ENCODE measurements at regions not wholly inside any gene's neighbourhood (a gene's known extent, or its start where the extent isn't known, plus 50 kb on each side); places are given as distances from the start of the nearest gene placed in this dataset.

DNA sequence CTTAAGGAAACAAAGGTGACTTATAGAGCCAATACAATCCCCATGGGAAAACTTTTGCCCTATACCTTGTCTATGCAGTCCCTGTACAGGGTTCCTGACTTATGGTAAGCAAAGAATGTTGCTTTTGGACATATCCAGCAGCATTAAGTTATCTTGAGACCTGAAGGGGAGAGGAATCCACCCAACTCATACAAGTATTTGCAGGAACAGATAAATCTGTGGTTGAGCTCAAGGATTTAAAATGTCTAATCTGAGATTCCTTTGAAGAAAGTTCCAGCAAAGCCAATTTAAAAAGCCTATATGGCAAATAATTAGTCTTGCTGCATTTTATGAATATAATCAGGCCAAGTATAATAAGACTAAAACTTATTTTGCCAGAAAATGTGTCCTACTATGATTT lies 739.5 kb upstream of the CDH2 start:
- Histone ChIP-seq H3K4me3 (no peak overlapping the region), H3K36me3 (ENCODE audit: low read depth) (no peaks in the 10 kb centered on the region), H3K4me1 (ENCODE audit: low read depth) (no peaks in the 10 kb centered on the region), H3K9me3 (peaks cover 24% of the 10 kb centered on the region)
- intact Hi-C loops (cut with DNase I, micrococcal nuclease): no loop called here
- ATAC-seq: no peak
- no peak for DNase-seq
- TF ChIP-seq, protein P1, sequence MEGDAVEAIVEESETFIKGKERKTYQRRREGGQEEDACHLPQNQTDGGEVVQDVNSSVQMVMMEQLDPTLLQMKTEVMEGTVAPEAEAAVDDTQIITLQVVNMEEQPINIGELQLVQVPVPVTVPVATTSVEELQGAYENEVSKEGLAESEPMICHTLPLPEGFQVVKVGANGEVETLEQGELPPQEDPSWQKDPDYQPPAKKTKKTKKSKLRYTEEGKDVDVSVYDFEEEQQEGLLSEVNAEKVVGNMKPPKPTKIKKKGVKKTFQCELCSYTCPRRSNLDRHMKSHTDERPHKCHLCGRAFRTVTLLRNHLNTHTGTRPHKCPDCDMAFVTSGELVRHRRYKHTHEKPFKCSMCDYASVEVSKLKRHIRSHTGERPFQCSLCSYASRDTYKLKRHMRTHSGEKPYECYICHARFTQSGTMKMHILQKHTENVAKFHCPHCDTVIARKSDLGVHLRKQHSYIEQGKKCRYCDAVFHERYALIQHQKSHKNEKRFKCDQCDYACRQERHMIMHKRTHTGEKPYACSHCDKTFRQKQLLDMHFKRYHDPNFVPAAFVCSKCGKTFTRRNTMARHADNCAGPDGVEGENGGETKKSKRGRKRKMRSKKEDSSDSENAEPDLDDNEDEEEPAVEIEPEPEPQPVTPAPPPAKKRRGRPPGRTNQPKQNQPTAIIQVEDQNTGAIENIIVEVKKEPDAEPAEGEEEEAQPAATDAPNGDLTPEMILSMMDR (IDR thresholded peaks at IDR 0.05): no peak

DNA sequence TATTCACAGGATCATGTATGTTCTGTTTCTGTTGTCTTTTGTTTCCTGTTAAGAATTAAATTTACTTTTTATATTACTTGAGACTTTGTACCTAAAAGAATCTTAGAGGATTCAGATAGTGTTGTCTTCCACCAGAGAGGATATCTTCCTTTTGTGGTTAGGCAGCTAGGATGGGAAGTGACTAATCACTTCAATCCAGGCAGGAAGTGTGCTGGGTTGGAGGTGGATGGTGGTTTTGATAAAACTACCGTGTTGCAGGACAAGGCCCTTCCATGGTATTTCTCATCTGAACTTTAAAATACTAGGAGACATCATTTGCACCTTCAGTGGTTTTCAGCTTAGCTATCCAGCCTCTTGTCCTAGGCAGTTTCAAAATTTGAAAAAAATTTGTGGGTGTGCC lies 728.6 kb upstream of the CDH2 start:
- no peaks in the 10 kb centered on the region for H3K4me1 ChIP-seq (ENCODE audit: low read depth)
- ATAC-seq (no peak), DNase-seq (no peak)
- intact Hi-C loops (cut with DNase I, micrococcal nuclease): no loop called here
- H3K9me3 ChIP-seq: peaks cover 30% of the 10 kb centered on the region
- no peak overlapping the region for H3K4me3 ChIP-seq
- no peaks in the 10 kb centered on the region for H3K36me3 ChIP-seq (ENCODE audit: low read depth)
- TF ChIP-seq, protein P1 (IDR thresholded peaks at IDR 0.05): no peak

DNA sequence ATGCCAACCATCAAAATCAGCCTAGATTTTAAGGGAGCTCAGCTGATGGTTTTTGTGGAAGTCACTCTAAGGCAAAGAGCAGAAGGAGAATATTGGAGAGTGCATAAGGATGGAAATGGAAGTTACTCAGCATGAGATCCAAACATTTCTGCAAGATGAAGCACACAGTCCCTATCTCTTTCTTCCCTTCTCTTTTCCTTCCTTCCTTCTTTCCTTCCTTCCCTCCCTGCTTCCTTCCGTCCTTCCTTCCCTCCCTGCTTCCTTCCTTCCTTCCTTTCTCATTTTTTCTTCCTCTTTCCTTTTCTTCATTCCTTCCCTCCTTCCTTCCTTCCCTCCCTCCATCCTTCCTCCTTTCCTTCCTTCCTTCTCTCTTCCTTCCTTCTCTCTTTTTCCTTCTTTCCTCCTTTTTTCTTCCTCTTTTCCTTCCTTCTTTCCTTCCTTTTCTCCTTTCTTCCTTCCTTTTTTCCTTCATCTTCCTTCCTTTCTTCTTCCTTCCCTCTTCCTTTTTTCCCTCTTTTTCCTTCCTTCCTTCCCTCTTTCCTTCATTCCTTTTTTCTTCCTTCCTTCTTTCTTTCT lies 727.9 kb upstream of the CDH2 start:
- ATAC-seq (no peak), DNase-seq (no peak)
- Histone ChIP-seq H3K9me3 (peaks cover 23% of the 10 kb centered on the region), H3K4me1 (ENCODE audit: low read depth) (no peaks in the 10 kb centered on the region), H3K4me3 (no peak overlapping the region), H3K36me3 (ENCODE audit: low read depth) (no peaks in the 10 kb centered on the region)
- intact Hi-C loops (cut with DNase I, micrococcal nuclease): no loop called here
- TF ChIP-seq, protein P1 (IDR thresholded peaks at IDR 0.05): no peak

DNA sequence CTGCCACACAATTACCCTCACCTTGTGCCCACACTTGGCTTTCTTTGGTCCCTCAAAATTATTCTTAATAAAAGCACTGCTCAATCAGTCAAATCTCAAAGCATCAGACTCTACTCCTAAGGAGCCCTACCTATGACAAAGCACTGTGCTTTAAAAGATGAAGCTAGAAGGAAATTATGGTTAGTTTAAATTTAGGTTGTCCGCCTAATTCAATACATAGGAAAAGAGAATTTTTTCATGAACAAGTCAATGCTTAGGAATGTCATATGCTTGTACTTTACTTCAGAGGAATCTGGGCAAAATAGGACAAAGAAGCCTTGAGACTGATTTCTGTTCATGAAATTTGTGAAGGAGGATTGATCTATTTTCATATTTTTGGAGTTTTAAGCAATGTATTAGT lies 726.4 kb upstream of the CDH2 start:
- intact Hi-C loops (cut with DNase I, micrococcal nuclease): no loop called here
- TF ChIP-seq, protein P1 (IDR thresholded peaks at IDR 0.05): no peak
- ATAC-seq (no peak), DNase-seq (no peak)
- no peaks in the 10 kb centered on the region for H3K36me3 ChIP-seq (ENCODE audit: low read depth)
- H3K4me3 ChIP-seq: no peak overlapping the region
- no peaks in the 10 kb centered on the region for H3K4me1 ChIP-seq (ENCODE audit: low read depth)
- H3K9me3 ChIP-seq: peaks cover 23% of the 10 kb centered on the region

DNA sequence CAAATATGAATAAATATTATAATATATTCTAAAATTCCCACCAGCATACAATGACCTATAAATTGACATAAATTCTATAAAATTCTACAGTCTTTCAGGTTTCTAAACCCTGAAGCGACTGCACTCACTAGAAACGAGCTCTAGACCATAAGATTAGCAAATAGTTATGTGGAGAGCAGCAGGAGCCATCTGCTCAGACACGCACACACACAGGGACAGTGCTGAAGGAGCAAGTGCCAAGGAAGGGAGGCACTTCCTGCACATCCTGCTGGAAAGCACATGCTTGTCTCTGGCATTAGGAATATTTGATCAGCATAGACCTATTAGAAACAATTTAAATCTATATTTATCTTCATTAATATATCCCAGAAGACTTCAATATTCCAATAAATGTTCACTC lies 713.9 kb upstream of the CDH2 start:
- ATAC-seq (no peak), DNase-seq (no peak)
- no peaks in the 10 kb centered on the region for H3K36me3 ChIP-seq (ENCODE audit: low read depth)
- TF ChIP-seq, protein P1 (IDR thresholded peaks at IDR 0.05): no peak
- intact Hi-C loops (cut with DNase I, micrococcal nuclease): no loop called here
- no peaks in the 10 kb centered on the region for H3K4me1 ChIP-seq (ENCODE audit: low read depth)
- H3K9me3 ChIP-seq: peaks cover 42% of the 10 kb centered on the region
- H3K4me3 ChIP-seq: no peak overlapping the region

DNA sequence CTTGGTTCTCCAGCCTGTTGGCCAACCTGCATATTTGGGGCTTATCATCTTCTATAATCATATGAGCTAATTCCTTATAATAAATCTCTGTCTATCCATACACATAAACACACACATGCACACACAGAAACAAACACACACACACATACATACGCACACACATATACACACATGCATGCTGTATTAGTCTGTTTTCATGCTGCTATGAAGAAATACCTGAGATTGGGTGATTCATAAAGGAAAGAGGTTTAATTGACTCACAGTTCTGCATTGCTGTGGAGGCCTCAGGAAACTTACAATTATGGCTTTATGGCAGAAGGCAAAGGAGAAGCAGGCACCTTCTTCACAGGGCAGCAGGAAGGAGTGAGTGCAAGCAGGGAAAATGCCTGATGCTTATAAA lies 707.4 kb upstream of the CDH2 start:
- TF ChIP-seq, protein P1 (IDR thresholded peaks at IDR 0.05): no peak
- Histone ChIP-seq H3K4me1 (ENCODE audit: low read depth) (no peaks in the 10 kb centered on the region), H3K36me3 (ENCODE audit: low read depth) (no peaks in the 10 kb centered on the region), H3K9me3 (peaks cover 40% of the 10 kb centered on the region), H3K4me3 (no peak overlapping the region)
- intact Hi-C loops (cut with DNase I, micrococcal nuclease): no loop called here
- ATAC-seq (no peak), DNase-seq (no peak)

All from mucosa of descending colon (tissue), 3 donors.